DOHH2 (cell line): ENCODE measurements at regions not wholly inside any gene's neighbourhood (a gene's known extent, or its start where the extent isn't known, plus 50 kb on each side); places are given as distances from the start of the nearest gene placed in this dataset.

Experiments
- H3F3A ChIP-seq: fragments of 200-600 bp; sonication (generic), shearing (Covaris generic); 2 replicates; pipeline ENCODE4 v1.6.0; 2016; ENCODE audit warnings: antibody characterized with exemption, mild to moderate bottlenecking; ENCODE audit not compliant: control insufficient read depth, insufficient read depth
- H3K27ac ChIP-seq: fragments of 200-600 bp; sonication (generic); 2 replicates; pipeline ENCODE4 v1.5.1; 2014; ENCODE audit warnings: low read depth, mild to moderate bottlenecking, low read length, moderate library complexity
- H3K27me3 ChIP-seq: fragments of 200-600 bp; sonication (generic); 2 replicates; pipeline ENCODE4 v1.6.1; 2014; ENCODE audit warnings: mild to moderate bottlenecking, low read length, mixed read lengths; ENCODE audit not compliant: control insufficient read depth
- H3K36me3 ChIP-seq: fragments of 200-600 bp; sonication (generic); 2 replicates; pipeline ENCODE4 v1.6.1; 2014; ENCODE audit warnings: mild to moderate bottlenecking, low read length, moderate library complexity, mixed read lengths; ENCODE audit not compliant: control insufficient read depth
- H3K4me1 ChIP-seq: fragments of 200-600 bp; sonication (generic); 2 replicates; pipeline ENCODE4 v1.6.1; 2014; ENCODE audit warnings: mild to moderate bottlenecking, low read length, mixed read lengths; ENCODE audit not compliant: control insufficient read depth
- H3K4me2 ChIP-seq: fragments of 200-600 bp; sonication (generic); 2 replicates; pipeline ENCODE4 v1.6.0; 2014; ENCODE audit warnings: mild to moderate bottlenecking, low read length, moderate library complexity
- H3K4me3 ChIP-seq: fragments of 200-600 bp; sonication (generic); 2 replicates; pipeline ENCODE4 v1.5.1; 2014; ENCODE audit warnings: mild to moderate bottlenecking, low read length, mixed read lengths
- H3K79me2 ChIP-seq: fragments of 200-600 bp; sonication (generic); 2 replicates; pipeline ENCODE4 v1.6.1; 2014; ENCODE audit warnings: mild to moderate bottlenecking, low read length, mixed read lengths; ENCODE audit not compliant: control insufficient read depth
- H3K9me2 ChIP-seq: fragments of 200-600 bp; sonication (generic); replicated peaks from 2 replicates; pipeline ENCODE4 v1.6.1; 2014; ENCODE audit warnings: mild to moderate bottlenecking, low read length, mixed read lengths; ENCODE audit not compliant: control insufficient read depth
- H3K9me3 ChIP-seq: fragments of 200-600 bp; sonication (generic); 2 replicates; pipeline ENCODE4 v1.6.1; 2014; ENCODE audit warnings: antibody characterized with exemption, low read length, mixed read lengths; ENCODE audit not compliant: control insufficient read depth, insufficient read depth
- H4K20me1 ChIP-seq: fragments of 200-600 bp; sonication (generic); 2 replicates; pipeline ENCODE4 v1.6.0; 2014; ENCODE audit warnings: low read depth, mild to moderate bottlenecking, antibody characterized with exemption, low read length, moderate library complexity; ENCODE audit not compliant: control insufficient read depth, insufficient read depth
- CTCF ChIP-seq: fragments of 200-600 bp; sonication (generic); IDR thresholded peaks from one replicate; pipeline ENCODE4 v1.5.1; 2014; ENCODE audit warnings: antibody characterized with exemption, mild to moderate bottlenecking, low read depth, low read length; ENCODE audit not compliant: poor library complexity, severe bottlenecking
- EZH2phosphoT487 ChIP-seq: fragments of 200-600 bp; sonication (generic); IDR thresholded peaks from 2 replicates; pipeline ENCODE4 v1.6.1; 2017; ENCODE audit warnings: borderline replicate concordance, mild to moderate bottlenecking, antibody characterized with exemption, low read length, moderate library complexity, mixed read lengths

- H3K9me2 ChIP-seq: no peaks in the 10 kb centered on the region
- no peaks in the 10 kb centered on the region for H3K79me2 ChIP-seq
- H3K4me1 ChIP-seq: no peaks in the 10 kb centered on the region
- H4K20me1 ChIP-seq: no peaks in the 10 kb centered on the region
- no peak overlapping the region for H3K4me3 ChIP-seq
- H3K36me3 ChIP-seq: no peaks in the 10 kb centered on the region
- TF ChIP-seq CTCF: no peak
- no peak for TF ChIP-seq EZH2phosphoT487
- no peaks in the 10 kb centered on the region for H3K9me3 ChIP-seq
- no peaks in the 10 kb centered on the region for H3K27me3 ChIP-seq
- H3F3A ChIP-seq: no peaks in the 10 kb centered on the region
- H3K27ac ChIP-seq: no peak overlapping the region
- H3K4me2 ChIP-seq: no peak overlapping the region
Measured at GRCh38 chr1:114258633-114259032, 105.0 kb upstream of the SYT6 start.

GRCh38 chr1:114258074-114258473 is 104.4 kb upstream of the SYT6 start:
- no peaks in the 10 kb centered on the region for H3F3A ChIP-seq
- H3K36me3 ChIP-seq: no peaks in the 10 kb centered on the region
- H3K9me2 ChIP-seq: no peaks in the 10 kb centered on the region
- H4K20me1 ChIP-seq: no peaks in the 10 kb centered on the region
- no peak overlapping the region for H3K4me2 ChIP-seq
- no peak overlapping the region for H3K27ac ChIP-seq
- H3K27me3 ChIP-seq: no peaks in the 10 kb centered on the region
- no peaks in the 10 kb centered on the region for H3K9me3 ChIP-seq
- H3K79me2 ChIP-seq: no peaks in the 10 kb centered on the region
- H3K4me3 ChIP-seq: no peak overlapping the region
- TF ChIP-seq EZH2phosphoT487: no peak
- TF ChIP-seq CTCF: no peak
- H3K4me1 ChIP-seq: no peaks in the 10 kb centered on the region

- Histone ChIP-seq H3F3A (no peaks in the 10 kb centered on the region), H3K79me2 (no peaks in the 10 kb centered on the region), H3K4me1 (no peaks in the 10 kb centered on the region), H4K20me1 (no peaks in the 10 kb centered on the region), H3K36me3 (no peaks in the 10 kb centered on the region), H3K4me3 (no peak overlapping the region), H3K27ac (no peak overlapping the region), H3K27me3 (no peaks in the 10 kb centered on the region), H3K9me2 (no peaks in the 10 kb centered on the region), H3K9me3 (no peaks in the 10 kb centered on the region), H3K4me2 (no peak overlapping the region)
- TF ChIP-seq CTCF: no peak
- no peak for TF ChIP-seq EZH2phosphoT487
Measured at GRCh38 chr1:114257554-114257953, 103.9 kb upstream of the SYT6 start.

- H3K27me3 ChIP-seq: no peaks in the 10 kb centered on the region
- no peaks in the 10 kb centered on the region for H3K9me2 ChIP-seq
- H3K9me3 ChIP-seq: no peaks in the 10 kb centered on the region
- H3K79me2 ChIP-seq: no peaks in the 10 kb centered on the region
- no peaks in the 10 kb centered on the region for H4K20me1 ChIP-seq
- no peaks in the 10 kb centered on the region for H3K36me3 ChIP-seq
- H3F3A ChIP-seq: no peaks in the 10 kb centered on the region
- H3K4me2 ChIP-seq: no peak overlapping the region
- H3K4me1 ChIP-seq: no peaks in the 10 kb centered on the region
- TF ChIP-seq CTCF: no peak
- H3K4me3 ChIP-seq: no peak overlapping the region
- no peak overlapping the region for H3K27ac ChIP-seq
Measured at GRCh38 chr1:114253900-114254299, 100.2 kb upstream of the SYT6 start.
